Adipocyte (in vitro differentiated cells): ENCODE measurements at regions not wholly inside any gene's neighbourhood (a gene's known extent, or its start where the extent isn't known, plus 50 kb on each side); places are given as distances from the start of the nearest gene placed in this dataset.
A peak's percentile ranks its signal among the peaks of the same experiment; 100 is the strongest.

Experiments
- DNase-seq: peaks from one replicate; pipeline ENCODE4 v3.0.0-alpha.2; 2015; ENCODE audit warnings: low read depth
- H3K27me3 ChIP-seq: replicated peaks from 2 replicates; pipeline ENCODE4 v1.7.0; 2013; ENCODE audit warnings: mild to moderate bottlenecking, low read length, moderate library complexity; ENCODE audit not compliant: control insufficient read depth, insufficient read depth
- H3K36me3 ChIP-seq: 2 replicates; pipeline ENCODE4 v1.7.0; 2013; ENCODE audit warnings: low read length, mild to moderate bottlenecking, moderate library complexity; ENCODE audit not compliant: control insufficient read depth, insufficient read depth, severe bottlenecking
- H3K4me1 ChIP-seq: 2 replicates; pipeline ENCODE4 v1.7.0; 2013; ENCODE audit warnings: mild to moderate bottlenecking, low read length, moderate library complexity; ENCODE audit not compliant: control insufficient read depth, insufficient read depth
- H3K4me3 ChIP-seq: 2 replicates; pipeline ENCODE4 v1.7.0; 2013; ENCODE audit warnings: mild to moderate bottlenecking, low read length, moderate library complexity
- H3K9ac ChIP-seq: 2 replicates; pipeline ENCODE4 v1.7.0; 2013; ENCODE audit warnings: mild to moderate bottlenecking, low read length, moderate library complexity
- H3K9me3 ChIP-seq: 2 replicates; pipeline ENCODE4 v1.7.0; 2013; ENCODE audit warnings: mild to moderate bottlenecking, low read length, moderate library complexity; ENCODE audit not compliant: control insufficient read depth

- Histone ChIP-seq H3K27me3 (peaks cover 27% of the 10 kb centered on the region), H3K9me3 (no peaks in the 10 kb centered on the region), H3K36me3 (no peaks in the 10 kb centered on the region), H3K4me1 (peaks cover 5% of the 10 kb centered on the region), H3K4me3 (peak overlapping the region; percentile 11), H3K9ac (no peak overlapping the region)
- peak; percentile 28 for DNase-seq
Measured at GRCh38 chr4:116925900-116926457, 159.4 kb downstream of the TRAM1L1 start.

- Histone ChIP-seq H3K4me1 (peaks cover 5% of the 10 kb centered on the region), H3K27me3 (peaks cover 27% of the 10 kb centered on the region), H3K36me3 (no peaks in the 10 kb centered on the region), H3K9ac (no peak overlapping the region), H3K9me3 (no peaks in the 10 kb centered on the region), H3K4me3 (no peak overlapping the region)
- no peak for DNase-seq
Measured at GRCh38 chr4:116923389-116923788, 162.0 kb downstream of the TRAM1L1 start.

GRCh38 chr4:116913451-116913850 is 171.9 kb downstream of the TRAM1L1 start:
- Histone ChIP-seq H3K9ac (no peak overlapping the region), H3K27me3 (no peaks in the 10 kb centered on the region), H3K4me3 (no peak overlapping the region), H3K36me3 (no peaks in the 10 kb centered on the region), H3K9me3 (no peaks in the 10 kb centered on the region), H3K4me1 (no peaks in the 10 kb centered on the region)
- no peak for DNase-seq

- H3K27me3 ChIP-seq: no peaks in the 10 kb centered on the region
- DNase-seq: no peak
- no peak overlapping the region for H3K4me3 ChIP-seq
- H3K36me3 ChIP-seq: no peaks in the 10 kb centered on the region
- no peaks in the 10 kb centered on the region for H3K9me3 ChIP-seq
- no peaks in the 10 kb centered on the region for H3K4me1 ChIP-seq
- no peak overlapping the region for H3K9ac ChIP-seq
Measured at GRCh38 chr4:116906758-116907157, 178.6 kb downstream of the TRAM1L1 start.

- Histone ChIP-seq H3K9ac (no peak overlapping the region), H3K4me3 (no peak overlapping the region), H3K4me1 (no peaks in the 10 kb centered on the region), H3K9me3 (no peaks in the 10 kb centered on the region), H3K36me3 (no peaks in the 10 kb centered on the region), H3K27me3 (no peaks in the 10 kb centered on the region)
- no peak for DNase-seq
Measured at GRCh38 chr4:116899561-116899960, 185.8 kb downstream of the TRAM1L1 start.

GRCh38 chr4:116885579-116885978 is 199.8 kb downstream of the TRAM1L1 start:
- no peak for DNase-seq
- H3K4me3 ChIP-seq: no peak overlapping the region
- no peaks in the 10 kb centered on the region for H3K36me3 ChIP-seq
- no peak overlapping the region for H3K9ac ChIP-seq
- H3K9me3 ChIP-seq: no peaks in the 10 kb centered on the region
- no peaks in the 10 kb centered on the region for H3K4me1 ChIP-seq
- no peaks in the 10 kb centered on the region for H3K27me3 ChIP-seq

- no peaks in the 10 kb centered on the region for H3K9me3 ChIP-seq
- H3K36me3 ChIP-seq: no peaks in the 10 kb centered on the region
- H3K27me3 ChIP-seq: no peaks in the 10 kb centered on the region
- no peak overlapping the region for H3K9ac ChIP-seq
- H3K4me3 ChIP-seq: no peak overlapping the region
- H3K4me1 ChIP-seq: no peaks in the 10 kb centered on the region
- no peak for DNase-seq
Measured at GRCh38 chr4:116882503-116882902, 202.9 kb downstream of the TRAM1L1 start.

GRCh38 chr4:116881077-116881476 is 204.3 kb downstream of the TRAM1L1 start:
- Histone ChIP-seq H3K27me3 (no peaks in the 10 kb centered on the region), H3K4me3 (no peak overlapping the region), H3K9me3 (no peaks in the 10 kb centered on the region), H3K36me3 (no peaks in the 10 kb centered on the region), H3K4me1 (no peaks in the 10 kb centered on the region), H3K9ac (no peak overlapping the region)
- no peak for DNase-seq

GRCh38 chr4:116880625-116881024 is 204.8 kb downstream of the TRAM1L1 start:
- DNase-seq: no peak
- no peak overlapping the region for H3K9ac ChIP-seq
- H3K36me3 ChIP-seq: no peaks in the 10 kb centered on the region
- no peaks in the 10 kb centered on the region for H3K4me1 ChIP-seq
- no peak overlapping the region for H3K4me3 ChIP-seq
- no peaks in the 10 kb centered on the region for H3K27me3 ChIP-seq
- no peaks in the 10 kb centered on the region for H3K9me3 ChIP-seq

- DNase-seq: no peak
- H3K4me3 ChIP-seq: no peak overlapping the region
- no peak overlapping the region for H3K9ac ChIP-seq
- H3K9me3 ChIP-seq: no peaks in the 10 kb centered on the region
- no peaks in the 10 kb centered on the region for H3K36me3 ChIP-seq
- no peaks in the 10 kb centered on the region for H3K27me3 ChIP-seq
- no peaks in the 10 kb centered on the region for H3K4me1 ChIP-seq
Measured at GRCh38 chr4:116878280-116878679, 207.1 kb downstream of the TRAM1L1 start.

GRCh38 chr4:116877069-116877468 is 208.3 kb downstream of the TRAM1L1 start:
- Histone ChIP-seq H3K36me3 (no peaks in the 10 kb centered on the region), H3K4me1 (no peaks in the 10 kb centered on the region), H3K27me3 (no peaks in the 10 kb centered on the region), H3K4me3 (no peak overlapping the region), H3K9me3 (no peaks in the 10 kb centered on the region), H3K9ac (no peak overlapping the region)
- no peak for DNase-seq

GRCh38 chr4:116872941-116873340 is 212.4 kb downstream of the TRAM1L1 start:
- no peak for DNase-seq
- H3K27me3 ChIP-seq: no peaks in the 10 kb centered on the region

More at GRCh38 chr4:116872941-116873340, 212.4 kb downstream of the TRAM1L1 start:
- no peaks in the 10 kb centered on the region for H3K36me3 ChIP-seq
- H3K9ac ChIP-seq: no peak overlapping the region
- no peaks in the 10 kb centered on the region for H3K4me1 ChIP-seq
- no peak overlapping the region for H3K4me3 ChIP-seq
- no peaks in the 10 kb centered on the region for H3K9me3 ChIP-seq
